Left forelimb (tissue), 1 donor: ENCODE measurements at regions not wholly inside any gene's neighbourhood (a gene's known extent, or its start where the extent isn't known, plus 50 kb on each side); places are given as distances from the start of the nearest gene placed in this dataset.

Experiments used
- DNase-seq: peaks from one replicate; pipeline ENCODE4 v3.0.0-alpha.2; 2018; ENCODE audit warnings: low spot score

DNA sequence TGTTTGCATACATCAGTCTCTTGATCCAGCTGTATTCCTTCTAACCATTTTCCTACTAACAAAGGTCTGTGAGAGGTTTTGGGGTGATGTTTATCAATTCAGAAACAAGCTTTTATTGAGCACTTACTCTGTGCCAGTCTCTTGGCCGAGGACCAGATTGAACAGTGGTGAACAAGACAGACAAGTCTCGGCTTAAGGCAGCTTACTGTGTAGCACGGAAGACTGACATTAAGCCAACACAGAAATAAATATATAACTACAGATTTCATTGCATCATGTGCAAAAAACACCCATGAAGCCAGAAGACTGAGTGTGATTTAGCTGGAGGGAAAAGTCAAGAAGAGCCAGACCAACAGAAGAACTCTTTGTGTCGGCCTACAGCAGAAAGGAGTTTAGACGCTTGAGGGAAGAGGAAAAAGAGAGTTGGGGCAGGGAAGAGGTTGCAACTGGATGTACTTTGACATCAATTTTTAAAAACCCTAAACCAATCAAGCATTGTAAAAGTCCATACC lies 549.6 kb upstream of the CITED2 start:
- DNase-seq: no peak

GRCh38 chr6:139922236-139922635 lies 547.8 kb upstream of the CITED2 start:
- DNase-seq: no peak

DNA sequence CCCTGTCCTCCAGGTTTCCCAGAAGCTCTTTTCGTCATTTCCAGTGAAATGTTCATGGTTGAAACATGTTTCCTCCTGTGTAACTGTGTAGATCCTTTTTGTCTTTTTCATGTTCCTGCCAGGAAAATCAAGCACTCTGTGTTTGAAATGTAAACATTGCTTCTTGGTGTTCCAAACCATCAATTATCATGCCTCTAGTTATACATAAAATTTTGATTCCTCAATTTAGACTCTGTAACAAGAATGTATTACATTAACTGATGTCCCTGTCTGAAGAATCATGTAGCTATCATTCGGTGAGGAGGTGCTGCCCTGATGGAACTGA lies 546.3 kb upstream of the CITED2 start:
- no peak for DNase-seq

- no peak for DNase-seq
Measured at GRCh38 chr6:139920027-139920775, 545.8 kb upstream of the CITED2 start.

DNA sequence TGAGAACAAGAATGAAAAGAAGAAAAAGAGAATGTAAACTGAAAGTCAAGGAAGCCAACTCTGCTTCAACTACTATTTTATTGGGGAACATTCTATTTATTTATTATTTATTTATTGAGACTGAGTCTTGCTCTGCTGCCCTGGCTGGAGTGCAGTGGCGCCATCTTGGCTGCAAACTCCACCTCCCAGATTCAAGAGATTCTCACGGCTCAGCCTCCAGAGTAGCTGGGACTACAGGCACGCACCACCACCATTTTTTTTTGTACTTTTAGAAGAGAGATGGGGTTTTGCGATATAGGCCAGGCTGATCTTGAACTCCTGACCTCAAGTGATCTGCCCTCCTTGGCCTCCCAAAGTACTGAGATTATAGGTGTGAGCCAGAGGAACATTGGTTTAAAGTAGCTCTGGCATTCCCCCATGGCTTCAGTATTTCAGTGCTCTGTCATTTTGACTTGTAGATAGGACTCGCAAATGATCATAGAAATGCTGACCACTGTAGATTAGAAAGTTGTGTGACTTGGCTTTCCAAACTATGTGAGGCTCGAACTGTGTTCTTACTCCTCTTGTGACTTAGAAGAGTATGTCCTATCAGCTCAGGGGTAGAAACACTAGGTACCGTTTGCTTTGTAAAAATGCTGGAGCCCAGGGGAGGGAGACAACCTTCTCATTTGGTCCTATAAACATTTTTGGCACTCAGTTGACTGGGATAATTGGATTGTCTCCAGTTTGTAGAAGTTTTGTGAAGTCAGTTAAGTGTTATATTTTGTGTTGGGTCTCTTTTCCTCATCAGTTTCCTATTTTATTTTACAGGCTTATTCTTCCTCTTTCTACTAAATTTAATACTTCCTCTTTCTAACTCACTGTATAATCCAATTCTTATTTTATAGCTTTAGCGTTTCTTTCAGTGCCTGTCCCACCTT lies 544.9 kb upstream of the CITED2 start:
- no peak for DNase-seq

DNA sequence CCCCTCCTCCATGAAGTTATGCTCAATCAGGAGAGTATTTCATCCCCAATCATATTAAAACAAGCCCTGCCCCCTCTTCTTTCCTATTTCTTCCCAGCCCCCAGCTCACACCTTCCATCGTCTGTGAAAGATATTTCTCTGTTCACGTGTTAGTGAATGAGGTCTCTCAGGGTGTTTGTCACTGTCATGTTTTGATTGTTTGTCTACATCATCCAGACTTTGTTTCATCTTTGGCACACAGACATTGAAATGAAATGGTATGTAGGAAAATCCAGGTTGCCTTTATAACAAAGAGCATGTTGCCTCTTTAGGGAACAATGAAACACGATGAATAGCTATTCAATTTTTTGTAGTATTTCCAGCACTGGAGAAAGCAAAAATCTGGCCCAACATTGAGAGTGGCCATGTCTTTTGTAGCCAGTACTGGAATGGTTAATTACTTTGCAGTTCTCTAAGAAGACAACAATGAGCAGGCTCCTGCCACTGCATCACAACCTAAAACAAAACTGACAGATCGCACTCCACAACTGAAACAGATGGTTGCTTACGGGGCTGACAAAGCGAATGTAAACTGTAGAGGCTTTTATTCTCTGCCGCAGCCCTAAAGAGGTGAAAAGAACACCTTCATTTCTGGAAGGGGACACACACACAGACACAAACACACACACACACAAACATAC lies 543.6 kb upstream of the CITED2 start:
- no peak for DNase-seq

DNA sequence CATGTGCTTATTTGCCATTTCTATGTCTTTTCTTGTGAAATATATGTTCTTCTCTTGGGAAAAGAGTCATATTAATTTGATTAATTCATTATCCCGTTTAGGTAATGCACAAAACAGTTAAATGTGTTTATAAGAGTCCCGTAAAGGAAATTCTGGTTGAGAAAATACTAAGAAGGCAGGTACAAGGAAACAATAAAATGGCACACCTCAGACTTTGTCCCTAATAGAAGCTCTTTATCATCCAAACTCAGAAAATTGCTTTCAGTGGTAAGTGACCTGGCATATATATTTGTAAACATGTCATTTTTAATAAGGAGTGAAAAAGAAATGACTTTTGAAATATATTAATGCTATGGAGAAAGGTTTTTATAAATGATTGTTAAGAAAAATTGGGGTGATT lies 540.5 kb upstream of the CITED2 start:
- DNase-seq: no peak

DNA sequence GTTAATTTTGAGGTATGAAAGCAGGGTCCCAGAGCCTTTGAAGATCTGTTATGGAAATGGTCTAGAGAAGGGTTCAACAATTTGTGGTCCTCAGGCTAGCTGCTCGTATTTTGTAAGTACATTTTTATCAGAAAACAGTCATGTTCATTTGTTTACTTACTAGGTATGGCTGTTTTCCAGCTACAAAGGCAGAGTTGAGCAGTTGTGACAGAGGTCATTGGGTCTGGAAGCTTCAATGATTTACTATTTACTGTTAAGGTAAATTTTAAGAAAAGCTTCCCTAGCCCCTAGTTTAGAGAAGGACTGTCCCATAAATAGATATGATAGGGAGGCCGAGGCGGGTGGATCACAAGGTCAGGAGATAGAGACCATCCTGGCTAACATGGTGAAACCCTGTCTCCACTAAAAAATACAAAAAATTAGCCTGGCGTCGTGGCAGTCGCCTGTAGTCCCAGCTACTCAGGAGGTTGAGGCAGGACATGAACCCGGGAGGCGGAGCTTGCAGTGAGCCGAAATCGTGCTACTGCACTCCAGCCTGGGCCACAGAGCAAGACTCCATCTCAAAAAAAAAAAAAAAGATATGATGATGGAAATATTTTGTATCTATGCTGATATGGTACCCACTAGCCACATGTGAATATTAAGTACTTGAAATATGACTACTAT lies 538.4 kb upstream of the CITED2 start:
- no peak for DNase-seq

- no peak for DNase-seq
Measured at GRCh38 chr6:139909992-139910391, 535.5 kb upstream of the CITED2 start.

- no peak for DNase-seq
Measured at GRCh38 chr6:139905404-139906052, 531.1 kb upstream of the CITED2 start.

GRCh38 chr6:139904568-139904967 lies 530.1 kb upstream of the CITED2 start:
- DNase-seq: no peak

- DNase-seq: no peak
Measured at GRCh38 chr6:139904158-139904533, 529.7 kb upstream of the CITED2 start.

DNA sequence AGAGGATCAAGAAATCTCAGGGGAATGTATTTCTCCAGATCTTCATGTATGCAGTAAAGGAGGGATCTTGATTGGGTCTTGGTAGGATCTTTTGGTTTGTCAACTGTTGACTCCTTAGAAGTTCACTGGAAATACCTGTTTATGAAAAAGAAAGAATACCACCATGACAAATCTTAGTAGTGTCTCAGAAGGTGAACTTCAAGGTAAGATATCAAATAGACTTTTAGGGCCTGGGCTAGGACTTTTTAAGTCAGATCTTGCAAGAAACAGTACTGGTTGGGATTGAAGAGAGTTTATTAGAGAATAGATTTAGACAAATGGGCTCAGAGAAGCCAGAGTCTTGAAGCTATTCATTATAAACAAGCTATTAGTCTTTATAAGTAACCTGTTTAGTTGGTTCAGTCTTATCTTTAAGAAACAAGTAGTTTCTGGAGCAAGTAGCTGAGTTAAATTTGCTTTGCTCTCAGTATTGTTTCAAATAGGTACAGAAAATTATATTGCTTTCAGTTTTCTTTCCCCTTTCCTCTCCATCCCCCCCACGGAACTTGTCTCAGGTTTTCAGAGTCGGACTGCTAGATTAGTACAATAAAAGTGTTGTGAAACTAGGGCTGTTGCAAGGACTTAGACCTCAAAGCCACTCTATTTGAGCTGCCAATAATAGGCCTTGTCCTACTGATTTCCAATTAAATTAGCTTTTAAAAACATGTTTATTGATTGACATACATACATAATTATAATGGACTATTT lies 529.1 kb upstream of the CITED2 start:
- no peak for DNase-seq

DNA sequence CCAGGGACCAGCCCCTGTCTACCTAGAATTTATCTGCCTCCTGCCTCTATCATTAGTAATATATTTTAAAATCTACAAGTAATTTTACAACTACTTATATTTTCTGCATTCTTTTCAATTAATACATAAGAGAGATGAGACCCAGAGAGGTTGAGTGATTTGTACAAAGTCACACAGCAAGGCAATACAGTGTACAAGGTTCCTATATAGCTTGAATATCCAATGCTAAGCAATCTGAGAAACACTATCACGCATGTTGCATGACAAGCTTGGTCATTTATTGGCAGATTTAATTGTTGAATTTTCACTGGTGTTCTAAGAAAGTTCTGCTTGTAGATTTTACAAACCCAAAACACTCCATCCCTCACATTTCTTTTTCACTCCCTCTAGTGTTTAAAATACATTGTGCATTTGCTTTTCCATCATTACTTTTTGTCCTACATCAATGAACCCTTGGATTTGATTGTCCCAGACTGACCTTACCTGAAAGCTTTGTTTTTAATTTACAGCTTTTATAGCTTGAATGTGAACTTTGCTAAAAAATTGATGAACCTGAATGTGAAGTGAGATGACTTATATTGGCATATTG lies 520.9 kb upstream of the CITED2 start:
- no peak for DNase-seq

GRCh38 chr6:139894271-139894670 lies 519.8 kb upstream of the CITED2 start:
- no peak for DNase-seq

GRCh38 chr6:139891471-139891870 lies 517.0 kb upstream of the CITED2 start:
- DNase-seq: no peak

DNA sequence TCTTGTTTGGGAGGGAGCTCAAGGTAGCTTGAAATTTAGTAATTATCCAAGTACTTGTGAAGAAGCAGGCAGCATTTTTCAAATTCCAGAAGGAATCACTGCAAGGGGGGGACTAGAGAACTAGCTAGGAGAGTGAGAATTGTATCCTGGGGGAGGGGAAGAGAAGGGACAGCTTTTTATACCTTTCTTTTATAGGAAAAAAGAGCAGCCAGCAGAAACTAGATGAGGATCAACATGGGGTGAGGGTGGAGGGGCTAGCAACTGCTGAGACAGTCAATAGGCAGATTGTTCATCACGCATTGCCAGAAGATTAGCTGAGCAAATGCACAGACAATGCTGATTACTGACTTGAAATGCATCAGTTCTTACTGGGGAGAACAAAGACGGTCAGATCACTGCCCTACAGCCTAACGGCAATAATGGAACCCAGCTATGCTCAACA lies 514.3 kb upstream of the CITED2 start:
- DNase-seq: no peak

DNA sequence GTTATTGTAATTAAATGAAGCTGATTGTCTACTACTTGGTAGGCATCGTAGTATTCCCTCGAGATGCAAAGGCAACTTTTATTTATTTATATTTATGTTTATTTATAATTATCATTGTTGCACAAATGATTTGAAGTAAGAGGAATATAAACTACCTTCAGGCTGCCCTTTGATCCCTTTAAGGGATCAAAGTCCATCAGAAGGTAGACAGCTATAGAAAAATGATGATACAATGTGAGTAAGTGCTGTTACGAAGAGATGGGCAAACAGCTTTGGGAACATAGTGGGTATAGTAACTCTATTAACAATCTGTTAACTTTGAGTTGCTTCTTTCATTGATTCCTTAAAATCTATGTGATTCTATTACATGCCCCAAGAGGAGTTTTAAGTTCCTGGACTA lies 512.8 kb upstream of the CITED2 start:
- DNase-seq: no peak

DNA sequence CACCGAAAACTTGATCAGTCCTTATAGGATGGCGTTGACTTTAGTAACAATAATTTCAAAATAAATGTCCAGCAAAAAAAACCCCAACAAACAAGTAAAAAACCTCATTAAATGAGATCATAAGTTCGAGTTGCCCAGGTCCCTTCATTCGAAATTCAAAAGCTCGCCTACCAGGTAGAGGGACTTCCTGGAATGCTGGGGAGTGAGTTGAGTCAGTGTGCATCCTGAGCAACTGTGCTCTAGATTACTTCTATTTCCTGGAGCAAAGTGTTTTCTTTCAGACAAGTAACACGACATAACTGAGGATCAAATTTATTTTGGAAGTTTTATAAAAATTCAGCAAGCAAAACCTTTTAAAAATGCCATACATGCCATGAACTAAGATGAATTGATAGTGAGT lies 511.9 kb upstream of the CITED2 start:
- no peak for DNase-seq

GRCh38 chr6:139885909-139886308 lies 511.5 kb upstream of the CITED2 start:
- DNase-seq: no peak
